LNCAP (cell line): ENCODE measurements at regions not wholly inside any gene's neighbourhood (a gene's known extent, or its start where the extent isn't known, plus 50 kb on each side); places are given as distances from the start of the nearest gene placed in this dataset.

Experiments used
- CTCF ChIP-seq: fragments of 450-650 bp; IDR thresholded peaks from 2 replicates; pipeline ENCODE4 v1.5.1; 2017; ENCODE audit warnings: mild to moderate bottlenecking

DNA sequence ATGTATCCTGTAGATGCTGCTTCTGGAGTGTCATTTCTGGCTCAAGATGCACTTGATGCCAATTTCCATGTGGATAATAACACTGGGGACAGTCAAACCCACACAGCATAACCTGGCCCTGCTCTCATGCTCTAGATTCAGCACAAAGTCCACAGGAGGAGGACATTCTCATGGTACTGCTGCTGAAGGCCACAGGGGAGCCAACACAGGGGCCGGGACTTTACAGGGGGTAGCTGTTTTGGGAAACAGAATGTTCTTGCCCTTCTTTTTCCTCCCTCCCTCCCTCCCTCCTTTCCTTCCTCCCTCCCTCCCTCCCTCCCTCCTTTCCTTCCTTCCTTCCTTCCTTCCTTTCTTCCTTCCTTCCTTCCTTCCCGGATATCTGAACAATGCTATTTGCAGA is 477.4 kb downstream of the PDCD6IP start:
- TF ChIP-seq CTCF, result no peak

- TF ChIP-seq CTCF, result no peak
Observed at GRCh38 chr3:34276342-34276741, 477.9 kb downstream of the PDCD6IP start.

DNA sequence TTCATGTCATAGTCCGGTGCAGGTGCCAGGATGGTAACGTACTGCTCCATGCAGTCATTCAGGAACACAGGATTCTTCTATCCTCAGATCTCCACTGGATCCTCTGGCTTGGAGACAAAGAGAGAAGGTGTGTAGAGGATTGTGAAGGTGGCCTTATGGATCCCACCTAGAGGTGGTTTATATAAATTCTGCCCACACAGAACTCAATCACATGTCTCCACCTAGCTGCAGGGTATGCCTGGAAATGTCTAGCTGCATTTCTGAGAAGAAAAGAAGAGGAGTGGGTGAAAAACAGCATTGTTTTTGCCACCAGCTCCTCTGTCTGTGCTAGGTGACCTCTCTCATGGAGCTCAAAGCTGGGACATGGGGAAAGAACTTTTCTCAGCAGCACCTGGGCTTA is 478.7 kb downstream of the PDCD6IP start:
- TF ChIP-seq CTCF, result no peak

GRCh38 chr3:34279901-34280300 is 481.5 kb downstream of the PDCD6IP start:
- TF ChIP-seq CTCF, result no peak

DNA sequence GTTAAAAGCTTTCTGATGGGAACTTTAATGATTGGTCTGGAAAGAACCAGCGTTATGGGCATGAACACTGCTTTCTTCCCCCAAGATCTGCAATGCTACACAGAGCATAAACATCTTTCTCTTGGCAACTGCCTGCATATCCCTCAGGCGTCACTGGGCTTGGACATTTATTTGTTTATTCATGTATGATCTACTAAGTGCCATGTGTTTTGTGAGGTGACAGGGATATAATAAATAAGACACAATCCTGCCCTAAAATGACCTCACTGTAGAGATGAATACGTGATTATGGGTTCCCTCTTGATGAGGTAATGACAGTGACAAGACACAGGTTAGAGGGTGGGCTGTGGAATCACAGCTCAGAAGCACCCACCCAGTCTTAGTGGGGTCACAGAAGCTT is 485.3 kb downstream of the PDCD6IP start:
- no peak for TF ChIP-seq CTCF

GRCh38 chr3:34284959-34285826 is 486.8 kb downstream of the PDCD6IP start:
- TF ChIP-seq CTCF, result no peak

GRCh38 chr3:34285827-34286188 is 487.4 kb downstream of the PDCD6IP start:
- no peak for TF ChIP-seq CTCF
